ENCODE measurements at regions not wholly inside any gene's neighbourhood (a gene's known extent, or its start where the extent isn't known, plus 50 kb on each side); places are given as distances from the start of the nearest gene placed in this dataset.

DNA sequence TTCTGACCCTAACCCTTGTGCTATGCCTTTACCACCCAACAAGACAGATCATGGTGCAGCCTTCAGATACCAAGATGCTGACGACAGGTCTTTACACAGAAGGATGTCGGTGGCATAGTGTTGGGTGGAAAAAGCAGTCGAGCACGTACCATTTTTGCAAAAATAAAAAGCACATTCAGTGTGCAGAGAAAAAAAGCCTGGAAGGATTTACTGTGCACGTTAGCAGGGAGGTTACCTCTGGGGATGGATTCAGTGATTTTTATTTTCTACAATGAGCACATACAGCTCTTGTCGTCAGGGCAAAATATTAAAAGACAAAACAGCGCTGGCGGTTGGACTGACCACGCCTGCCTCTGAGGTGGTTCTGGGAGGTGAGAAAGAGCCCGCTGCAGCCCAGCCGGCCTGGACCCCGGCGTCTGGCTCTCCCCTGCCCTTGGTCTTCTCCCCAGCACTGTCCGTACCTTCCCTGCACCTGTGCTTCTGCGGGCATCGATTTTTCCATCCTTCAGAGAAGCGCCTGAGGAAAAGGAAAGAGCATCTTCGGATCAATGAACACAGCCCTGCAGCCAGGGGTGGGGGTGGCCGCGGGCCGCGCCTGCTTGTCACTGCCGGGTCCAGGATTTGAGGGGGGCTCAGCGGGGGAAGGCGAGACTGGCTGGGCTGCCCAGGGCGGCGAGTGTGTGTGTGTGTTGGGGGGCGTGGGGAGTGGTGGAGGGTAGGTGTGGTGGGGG lies 200.0 kb upstream of the IER5L start:
- TF ChIP-seq EZH2 (IDR thresholded peaks at IDR 0.05), result no peak
- no peak for TF ChIP-seq POLR2AphosphoS5 (IDR thresholded peaks at IDR 0.05; ENCODE audit: borderline replicate concordance, low read depth, low read length)
